ENCODE measurements at regions not wholly inside any gene's neighbourhood (a gene's known extent, or its start where the extent isn't known, plus 50 kb on each side); places are given as distances from the start of the nearest gene placed in this dataset.

GRCh38 chr13:28545583-28546333 lies 50.8 kb upstream of the FLT1 start:
- DNase-seq (ENCODE audit: low read depth, low spot score) = no peak
